ENCODE measurements at regions not wholly inside any gene's neighbourhood (a gene's known extent, or its start where the extent isn't known, plus 50 kb on each side); places are given as distances from the start of the nearest gene placed in this dataset.

- TF ChIP-seq POLR2AphosphoS5 (IDR thresholded peaks at IDR 0.05; ENCODE audit: low read depth, low read length) (no peak), REST (IDR thresholded peaks at IDR 0.05; ENCODE audit: insufficient read depth in 1 of 2, low read depth in 2 of 2, low read length in 2 of 2) (no peak)
Measured at GRCh38 chr6:11650711-11651110, 113.2 kb downstream of the TMEM170B start.
